ENCODE measurements at regions not wholly inside any gene's neighbourhood (a gene's known extent, or its start where the extent isn't known, plus 50 kb on each side); places are given as distances from the start of the nearest gene placed in this dataset.

GRCh38 chr2:211248841-211249240 lies 692.4 kb downstream of the CPS1 start:
- TF ChIP-seq EZH2 (IDR thresholded peaks at IDR 0.05) = no peak
- TF ChIP-seq CTCF (IDR thresholded peaks at IDR 0.05) = no peak
